ENCODE measurements at regions not wholly inside any gene's neighbourhood (a gene's known extent, or its start where the extent isn't known, plus 50 kb on each side); places are given as distances from the start of the nearest gene placed in this dataset.

GRCh38 chr6:50591135-50591534 is 122.2 kb upstream of the TFAP2D start:
- Histone ChIP-seq H3K9me3 (ENCODE audit: low read depth, low read length, poor library complexity, severe bottlenecking) (no peaks in the 10 kb centered on the region), H3K4me1 (ENCODE audit: insufficient read depth, low read length, poor library complexity, severe bottlenecking) (no peaks in the 10 kb centered on the region), H3K27me3 (replicated peaks; ENCODE audit: insufficient read depth, low read depth, low read length, poor library complexity) (peaks cover 47% of the 10 kb centered on the region), H3K4me3 (ENCODE audit: low read depth, low read length, poor library complexity, severe bottlenecking) (no peak overlapping the region), H3K27ac (ENCODE audit: low read depth, low read length, poor library complexity, severe bottlenecking) (no peak overlapping the region), H3K36me3 (ENCODE audit: insufficient read depth, low read length, poor library complexity, severe bottlenecking) (no peaks in the 10 kb centered on the region)
- POLR2A ChIA-PET (ENCODE audit: low non-redundant PET) = no interaction called here
- CTCF ChIA-PET = no interaction called here
- TF ChIP-seq CTCF (conservative IDR thresholded peaks at IDR 0.05; ENCODE audit: low read depth, low read length) = no peak
- TF ChIP-seq EZH2 (IDR thresholded peaks at IDR 0.05; ENCODE audit: borderline replicate concordance, low read depth, low read length, poor library complexity, severe bottlenecking) = no peak
- BruUV-seq (replicated peaks) = no TSS peak
- DNase-seq (ENCODE audit: low spot score) = no peak
- intact Hi-C loops (cut with micrococcal nuclease; ENCODE audit: unreplicated experiment) = no loop called here

GRCh38 chr6:50600280-50600679 is 113.0 kb upstream of the TFAP2D start:
- Histone ChIP-seq H3K4me3 (ENCODE audit: low read depth, low read length, poor library complexity, severe bottlenecking) (no peak overlapping the region), H3K4me1 (ENCODE audit: insufficient read depth, low read length, poor library complexity, severe bottlenecking) (no peaks in the 10 kb centered on the region), H3K27me3 (replicated peaks; ENCODE audit: insufficient read depth, low read depth, low read length, poor library complexity) (peaks cover 18% of the 10 kb centered on the region), H3K9me3 (ENCODE audit: low read depth, low read length, poor library complexity, severe bottlenecking) (no peaks in the 10 kb centered on the region), H3K27ac (ENCODE audit: low read depth, low read length, poor library complexity, severe bottlenecking) (no peak overlapping the region), H3K36me3 (ENCODE audit: insufficient read depth, low read length, poor library complexity, severe bottlenecking) (no peaks in the 10 kb centered on the region)
- TF ChIP-seq EZH2 (IDR thresholded peaks at IDR 0.05; ENCODE audit: borderline replicate concordance, low read depth, low read length, poor library complexity, severe bottlenecking) (no peak), CTCF (conservative IDR thresholded peaks at IDR 0.05; ENCODE audit: low read depth, low read length) (no peak)
- POLR2A ChIA-PET (ENCODE audit: low non-redundant PET) = no interaction called here
- no peak for DNase-seq (ENCODE audit: low spot score)
- intact Hi-C loops (cut with micrococcal nuclease; ENCODE audit: unreplicated experiment) = no loop called here
- CTCF ChIA-PET = interaction anchor here (0.7 kb wide), 1 partner anchor 472 kb away, joined by 3 read pairs; no protein-coding TSS in a partner anchor
- BruUV-seq (replicated peaks) = no TSS peak

- Histone ChIP-seq H3K27me3 (replicated peaks; ENCODE audit: insufficient read depth, low read depth, low read length, poor library complexity) (peaks cover 30% of the 10 kb centered on the region), H3K4me3 (ENCODE audit: low read depth, low read length, poor library complexity, severe bottlenecking) (no peak overlapping the region), H3K9me3 (ENCODE audit: low read depth, low read length, poor library complexity, severe bottlenecking) (no peaks in the 10 kb centered on the region), H3K4me1 (ENCODE audit: insufficient read depth, low read length, poor library complexity, severe bottlenecking) (no peaks in the 10 kb centered on the region), H3K36me3 (ENCODE audit: insufficient read depth, low read length, poor library complexity, severe bottlenecking) (no peaks in the 10 kb centered on the region), H3K27ac (ENCODE audit: low read depth, low read length, poor library complexity, severe bottlenecking) (no peak overlapping the region)
- no TSS peak for BruUV-seq (replicated peaks)
- TF ChIP-seq EZH2 (IDR thresholded peaks at IDR 0.05; ENCODE audit: borderline replicate concordance, low read depth, low read length, poor library complexity, severe bottlenecking) = no peak
- peak; percentile 81 for TF ChIP-seq CTCF (conservative IDR thresholded peaks at IDR 0.05; ENCODE audit: low read depth, low read length)
- DNase-seq (ENCODE audit: low spot score) = peak; percentile 62
- ChIA-PET POLR2A (ENCODE audit: low non-redundant PET) (no interaction called here), CTCF (no interaction called here)
- intact Hi-C loops (cut with micrococcal nuclease; ENCODE audit: unreplicated experiment) = loop anchor here (1.0 to 2.0 kb wide), 2 partner anchors 337 to 474 kb away; no protein-coding TSS in a partner anchor
Measured at GRCh38 chr6:50602292-50602691, 111.0 kb upstream of the TFAP2D start.

All from A673 (cell line).